A673 (cell line): ENCODE measurements at regions not wholly inside any gene's neighbourhood (a gene's known extent, or its start where the extent isn't known, plus 50 kb on each side); places are given as distances from the start of the nearest gene placed in this dataset.

Source experiments
- BruUV-seq: library from RNA; stranded (reverse); fragments of 400-500 nt; replicated peaks from 2 replicates; lab custom pipeline; 2021; lab: Mats Ljungman, UMichigan
- CTCF ChIA-PET: fragments of 300-600 bp; sonication (Branson Sonifier 250); formaldehyde crosslinking; loops from one replicate; lab custom pipeline; 2022; ENCODE audit warnings: antibody characterized with exemption; lab: Charles Lee
- POLR2A ChIA-PET: fragments of 300-600 bp; sonication (Branson Sonifier 250); formaldehyde crosslinking; loops from one replicate; lab custom pipeline; 2022; ENCODE audit warnings: antibody characterized with exemption; ENCODE audit not compliant: low non-redundant PET; lab: Charles Lee
- DNase-seq: peaks from one replicate; pipeline ENCODE4 v3.0.0-alpha.2; 2015; ENCODE audit warnings: low spot score
- H3K27ac ChIP-seq: fragments of 200-600 bp; sonication (generic); 2 replicates; pipeline ENCODE4 v1.5.1; 2016; ENCODE audit warnings: mixed run types, low read depth, mild to moderate bottlenecking, mixed read lengths, antibody characterized with exemption, low read length; ENCODE audit not compliant: poor library complexity, severe bottlenecking
- H3K27me3 ChIP-seq: fragments of 200-600 bp; sonication (generic); replicated peaks from 2 replicates; pipeline ENCODE4 v1.6.1; 2017; ENCODE audit warnings: mixed run types, low read depth, mild to moderate bottlenecking, mixed read lengths, antibody characterized with exemption, low read length; ENCODE audit not compliant: insufficient read depth, poor library complexity
- H3K36me3 ChIP-seq: fragments of 200-600 bp; sonication (generic); 2 replicates; pipeline ENCODE4 v1.6.1; 2016; ENCODE audit warnings: mixed run types, mild to moderate bottlenecking, mixed read lengths, antibody characterized with exemption, low read length; ENCODE audit not compliant: insufficient read depth, poor library complexity, severe bottlenecking
- H3K4me1 ChIP-seq: fragments of 200-600 bp; sonication (generic); 2 replicates; pipeline ENCODE4 v1.6.1; 2017; ENCODE audit warnings: mixed run types, mild to moderate bottlenecking, mixed read lengths, antibody characterized with exemption, low read length; ENCODE audit not compliant: insufficient read depth, poor library complexity, severe bottlenecking
- H3K4me3 ChIP-seq: fragments of 200-600 bp; sonication (generic); 2 replicates; pipeline ENCODE4 v1.5.1; 2016; ENCODE audit warnings: low read depth, mixed run types, mild to moderate bottlenecking, mixed read lengths, low read length; ENCODE audit not compliant: poor library complexity, severe bottlenecking
- H3K9me3 ChIP-seq: fragments of 200-600 bp; sonication (generic); 2 replicates; pipeline ENCODE4 v1.6.1; 2016; ENCODE audit warnings: mixed run types, low read depth, mild to moderate bottlenecking, mixed read lengths, antibody characterized with exemption, low read length; ENCODE audit not compliant: poor library complexity, severe bottlenecking
- CTCF ChIP-seq: fragments of 300-800, 200-600 bp; sonication (generic); conservative IDR thresholded peaks from 2 replicates; pipeline ENCODE4 v1.5.1; 2017; ENCODE audit warnings: low read depth, mild to moderate bottlenecking, antibody characterized with exemption, low read length, moderate library complexity, mixed read lengths
- EZH2 ChIP-seq: fragments of 200-600 bp; sonication (generic); IDR thresholded peaks from 2 replicates; pipeline ENCODE4 v1.6.1; 2017; ENCODE audit warnings: borderline replicate concordance, low read depth, mild to moderate bottlenecking, mixed read lengths, antibody characterized with exemption, low read length; ENCODE audit not compliant: poor library complexity, severe bottlenecking
- intact Hi-C: fragments of 100-400 bp; cut with micrococcal nuclease; formaldehyde crosslinking; loops from one replicate; pipeline ENCODE4 v1.10.0; 2022; ENCODE audit not compliant: unreplicated experiment

GRCh38 chr15:61511089-61511488, 282.0 kb upstream of the RORA start:
- CTCF ChIA-PET: no interaction called here
- H3K9me3 ChIP-seq: no peaks in the 10 kb centered on the region

GRCh38 chr15:61509327-61509840, 280.3 kb upstream of the RORA start:
- Histone ChIP-seq H3K4me1 (no peaks in the 10 kb centered on the region), H3K9me3 (no peaks in the 10 kb centered on the region), H3K27ac (no peak overlapping the region), H3K4me3 (no peak overlapping the region), H3K27me3 (no peaks in the 10 kb centered on the region), H3K36me3 (no peaks in the 10 kb centered on the region)
- no peak for DNase-seq
- TF ChIP-seq EZH2 (no peak), CTCF (no peak)
- CTCF ChIA-PET: no interaction called here
- intact Hi-C loops: no loop called here
- no TSS peak for BruUV-seq
- POLR2A ChIA-PET: no interaction called here

More at GRCh38 chr15:61511089-61511488, 282.0 kb upstream of the RORA start:
- H3K4me3 ChIP-seq: no peak overlapping the region
- intact Hi-C loops: no loop called here
- no peak overlapping the region for H3K27ac ChIP-seq
- no peaks in the 10 kb centered on the region for H3K27me3 ChIP-seq
- no peaks in the 10 kb centered on the region for H3K36me3 ChIP-seq
- no peak for DNase-seq
- TF ChIP-seq EZH2 (no peak), CTCF (no peak)
- POLR2A ChIA-PET: no interaction called here
- no peaks in the 10 kb centered on the region for H3K4me1 ChIP-seq
- no TSS peak for BruUV-seq

GRCh38 chr15:61503383-61503969, 274.4 kb upstream of the RORA start:
- H3K4me3 ChIP-seq: no peak overlapping the region
- intact Hi-C loops: no loop called here
- no peaks in the 10 kb centered on the region for H3K36me3 ChIP-seq
- no TSS peak for BruUV-seq
- no peaks in the 10 kb centered on the region for H3K9me3 ChIP-seq
- H3K27ac ChIP-seq: no peak overlapping the region
- H3K27me3 ChIP-seq: peaks cover 5% of the 10 kb centered on the region
- DNase-seq: no peak
- no peaks in the 10 kb centered on the region for H3K4me1 ChIP-seq
- TF ChIP-seq CTCF: no peak
- TF ChIP-seq EZH2: no peak
- ChIA-PET CTCF (no interaction called here), POLR2A (no interaction called here)
